ENCODE measurements at regions not wholly inside any gene's neighbourhood (a gene's known extent, or its start where the extent isn't known, plus 50 kb on each side); places are given as distances from the start of the nearest gene placed in this dataset.

DNA sequence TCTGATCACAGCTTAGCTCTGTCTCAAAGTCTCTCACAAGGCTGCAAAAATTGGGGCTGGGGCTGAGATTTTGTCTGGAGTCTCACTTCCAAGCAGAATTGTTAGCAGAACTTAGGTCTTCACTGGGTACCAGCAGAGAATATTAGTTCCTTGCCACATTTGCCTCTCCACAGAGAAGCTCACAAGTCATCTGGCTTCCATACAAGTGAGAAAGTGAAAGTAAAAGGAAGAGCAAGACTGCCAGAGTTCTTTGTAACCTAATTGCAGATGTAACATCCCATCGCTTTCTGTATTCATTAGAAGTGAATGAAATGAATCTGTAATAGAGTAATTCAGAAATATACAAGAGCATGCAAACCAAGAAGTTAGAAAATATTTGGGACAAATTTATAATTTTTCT is 624.1 kb upstream of the GNPDA2 start:
- Histone ChIP-seq H3K36me3 (no peaks in the 10 kb centered on the region), H3K9me3 (no peaks in the 10 kb centered on the region), H3K4me3 (peak overlapping the region in 1 of 4 donors; percentile 26), H3K27me3 (no peaks in the 10 kb centered on the region), H3K27ac (no peak overlapping the region), H3K4me1 (no peaks in the 10 kb centered on the region)
- intact Hi-C loops (cut with DNase I; ENCODE audit: low total_unique reads): no loop called here
- no peak for TF ChIP-seq POLR2AphosphoS5 (IDR thresholded peaks at IDR 0.05)
- TF ChIP-seq, protein P1, sequence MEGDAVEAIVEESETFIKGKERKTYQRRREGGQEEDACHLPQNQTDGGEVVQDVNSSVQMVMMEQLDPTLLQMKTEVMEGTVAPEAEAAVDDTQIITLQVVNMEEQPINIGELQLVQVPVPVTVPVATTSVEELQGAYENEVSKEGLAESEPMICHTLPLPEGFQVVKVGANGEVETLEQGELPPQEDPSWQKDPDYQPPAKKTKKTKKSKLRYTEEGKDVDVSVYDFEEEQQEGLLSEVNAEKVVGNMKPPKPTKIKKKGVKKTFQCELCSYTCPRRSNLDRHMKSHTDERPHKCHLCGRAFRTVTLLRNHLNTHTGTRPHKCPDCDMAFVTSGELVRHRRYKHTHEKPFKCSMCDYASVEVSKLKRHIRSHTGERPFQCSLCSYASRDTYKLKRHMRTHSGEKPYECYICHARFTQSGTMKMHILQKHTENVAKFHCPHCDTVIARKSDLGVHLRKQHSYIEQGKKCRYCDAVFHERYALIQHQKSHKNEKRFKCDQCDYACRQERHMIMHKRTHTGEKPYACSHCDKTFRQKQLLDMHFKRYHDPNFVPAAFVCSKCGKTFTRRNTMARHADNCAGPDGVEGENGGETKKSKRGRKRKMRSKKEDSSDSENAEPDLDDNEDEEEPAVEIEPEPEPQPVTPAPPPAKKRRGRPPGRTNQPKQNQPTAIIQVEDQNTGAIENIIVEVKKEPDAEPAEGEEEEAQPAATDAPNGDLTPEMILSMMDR (IDR thresholded peaks at IDR 0.05): no peak
- no peak for TF ChIP-seq POLR2A (IDR thresholded peaks at IDR 0.05)
- no peak for TF ChIP-seq EP300 (IDR thresholded peaks at IDR 0.05; ENCODE audit: low read depth)
- in situ Hi-C loops (cut with MboI; ENCODE audit: low pct_ligation_motif_present in 1 of 4, low pct_unique_long_range_greater_than_20kb in 1 of 4, low sequenced_read_pairs in 3 of 4): no loop called here
- 20 to 24% methylated on average over 1 of the region's 1 CpG for WGBS, 2 donors (ENCODE audit: low coverage in 1 of 2)
- no peak for DNase-seq

DNA sequence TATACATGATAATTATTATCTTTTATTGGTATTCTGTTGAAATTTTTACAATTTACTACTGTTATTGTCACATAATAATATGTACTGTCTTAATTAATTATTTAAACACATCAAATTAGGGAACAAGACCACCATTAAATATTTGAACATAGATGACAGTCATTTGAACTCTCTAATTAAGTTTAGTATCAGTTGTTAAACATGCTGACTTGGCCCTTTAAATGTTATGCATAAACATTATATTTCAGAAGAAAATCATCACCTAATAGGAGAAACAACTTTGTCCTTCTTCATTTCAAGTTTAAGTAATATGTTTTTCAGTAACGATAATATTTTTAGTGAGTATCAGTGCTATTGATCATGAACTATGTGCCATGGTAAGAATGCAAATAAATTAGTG is 623.5 kb upstream of the GNPDA2 start:
- Histone ChIP-seq H3K27me3 (no peaks in the 10 kb centered on the region), H3K36me3 (no peaks in the 10 kb centered on the region), H3K9me3 (no peaks in the 10 kb centered on the region), H3K4me3 (no peak overlapping the region), H3K4me1 (no peaks in the 10 kb centered on the region), H3K27ac (no peak overlapping the region)
- TF ChIP-seq, protein P1 (IDR thresholded peaks at IDR 0.05): no peak
- no peak for TF ChIP-seq POLR2AphosphoS5 (IDR thresholded peaks at IDR 0.05)
- no peak for TF ChIP-seq EP300 (IDR thresholded peaks at IDR 0.05; ENCODE audit: low read depth)
- TF ChIP-seq POLR2A (IDR thresholded peaks at IDR 0.05): no peak
- intact Hi-C loops (cut with DNase I; ENCODE audit: low total_unique reads) (no loop called here), in situ Hi-C loops (cut with MboI; ENCODE audit: low pct_ligation_motif_present in 1 of 4, low pct_unique_long_range_greater_than_20kb in 1 of 4, low sequenced_read_pairs in 3 of 4) (no loop called here)
- 84 to 94% methylated on average over 1 of the region's 1 CpG for WGBS, 2 donors (ENCODE audit: low coverage in 1 of 2)
- DNase-seq: no peak

DNA sequence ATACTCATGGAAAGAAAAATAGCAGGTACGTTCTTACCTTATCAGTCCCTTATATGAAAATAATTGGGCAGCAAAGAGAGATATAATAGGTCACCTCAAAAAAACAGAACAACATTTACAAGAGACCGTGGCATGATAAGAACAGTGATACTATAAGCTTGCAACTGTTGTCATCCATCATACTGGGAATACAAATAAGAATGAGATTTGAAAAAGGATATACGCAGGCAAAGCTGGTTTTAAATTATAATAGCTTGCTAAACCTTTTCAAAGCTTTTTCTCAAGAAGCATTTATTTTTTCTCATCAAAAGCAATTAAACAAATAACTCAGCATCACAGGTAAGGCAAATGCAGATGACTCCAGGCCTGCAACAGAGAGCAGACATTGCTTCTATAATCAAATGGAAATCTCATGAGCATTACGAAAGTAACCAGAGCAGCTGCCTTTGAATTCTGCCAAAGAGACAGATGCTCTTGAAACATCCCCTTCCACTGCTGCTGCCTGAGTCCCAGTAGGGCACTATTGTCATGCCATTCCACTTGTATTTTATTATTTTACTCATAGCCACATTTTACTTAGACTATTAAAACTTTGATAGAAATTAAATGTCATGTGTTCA is 620.6 kb upstream of the GNPDA2 start:
- intact Hi-C loops (cut with DNase I; ENCODE audit: low total_unique reads): no loop called here
- no peak overlapping the region for H3K4me3 ChIP-seq

DNA sequence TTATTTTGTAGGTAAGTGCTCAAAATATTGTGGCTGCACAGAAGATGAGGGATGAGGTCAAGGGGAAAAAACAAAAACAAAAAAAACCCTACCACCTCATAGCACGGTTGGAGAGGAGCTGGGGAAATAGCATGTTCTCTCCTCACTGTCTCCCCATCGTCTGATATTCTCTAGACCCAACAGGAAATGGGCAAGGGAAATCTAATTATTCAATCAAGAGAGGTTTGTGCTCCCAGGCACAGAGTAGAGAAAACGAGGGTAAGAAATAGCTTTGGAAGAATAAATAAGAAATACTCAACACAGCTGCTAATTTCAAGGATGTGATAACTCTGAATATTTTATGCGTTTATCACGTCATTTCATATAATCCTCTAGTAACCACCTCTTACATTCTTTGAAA is 619.2 kb upstream of the GNPDA2 start:
- 68 to 70% methylated on average over 5 of the region's 5 CpGs for WGBS, 2 donors (ENCODE audit: low coverage in 1 of 2)
- TF ChIP-seq, protein P1 (IDR thresholded peaks at IDR 0.05): no peak
- TF ChIP-seq EP300 (IDR thresholded peaks at IDR 0.05; ENCODE audit: low read depth): no peak
- H3K27ac ChIP-seq: no peak overlapping the region
- in situ Hi-C loops (cut with MboI; ENCODE audit: low pct_ligation_motif_present in 1 of 4, low pct_unique_long_range_greater_than_20kb in 1 of 4, low sequenced_read_pairs in 3 of 4): no loop called here
- H3K36me3 ChIP-seq: no peaks in the 10 kb centered on the region
- H3K27me3 ChIP-seq: no peaks in the 10 kb centered on the region
- H3K4me3 ChIP-seq: no peak overlapping the region
- no peaks in the 10 kb centered on the region for H3K9me3 ChIP-seq
- DNase-seq: no peak
- H3K4me1 ChIP-seq: no peaks in the 10 kb centered on the region
- intact Hi-C loops (cut with DNase I; ENCODE audit: low total_unique reads): no loop called here

More for the DNA sequence above, 620.6 kb upstream of the GNPDA2 start:
- no peaks in the 10 kb centered on the region for H3K9me3 ChIP-seq
- in situ Hi-C loops (cut with MboI; ENCODE audit: low pct_ligation_motif_present in 1 of 4, low pct_unique_long_range_greater_than_20kb in 1 of 4, low sequenced_read_pairs in 3 of 4): no loop called here
- H3K4me1 ChIP-seq: no peaks in the 10 kb centered on the region
- H3K27ac ChIP-seq: no peak overlapping the region
- no peaks in the 10 kb centered on the region for H3K36me3 ChIP-seq
- no peak for DNase-seq
- no peaks in the 10 kb centered on the region for H3K27me3 ChIP-seq
- WGBS, 2 donors (ENCODE audit: low coverage in 1 of 2): 67 to 73% methylated on average over 3 to 4 of the region's 4 CpGs
- no peak for TF ChIP-seq POLR2AphosphoS5 (IDR thresholded peaks at IDR 0.05)
- TF ChIP-seq, protein P1 (IDR thresholded peaks at IDR 0.05): no peak
- no peak for TF ChIP-seq EP300 (IDR thresholded peaks at IDR 0.05; ENCODE audit: low read depth)
- no peak for TF ChIP-seq POLR2A (IDR thresholded peaks at IDR 0.05)
